ENCODE measurements at regions not wholly inside any gene's neighbourhood (a gene's known extent, or its start where the extent isn't known, plus 50 kb on each side); places are given as distances from the start of the nearest gene placed in this dataset.

GRCh38 chr11:115872416-115872815 is 368.2 kb upstream of the CADM1 start:
- DNase-seq = no peak

- DNase-seq = no peak
Observed at GRCh38 chr11:115871161-115871760, 367.0 kb upstream of the CADM1 start.

- no peak for DNase-seq
Observed at GRCh38 chr11:115869780-115870431, 365.7 kb upstream of the CADM1 start.

GRCh38 chr11:115869131-115869530 is 364.9 kb upstream of the CADM1 start:
- no peak for DNase-seq

- DNase-seq = no peak
Observed at GRCh38 chr11:115860246-115860645, 356.0 kb upstream of the CADM1 start.

GRCh38 chr11:115848611-115849010 is 344.4 kb upstream of the CADM1 start:
- no peak for DNase-seq

- no peak for DNase-seq
Observed at GRCh38 chr11:115848080-115848479, 343.9 kb upstream of the CADM1 start.

- DNase-seq = no peak
Observed at GRCh38 chr11:115845872-115846271, 341.7 kb upstream of the CADM1 start.

- no peak for DNase-seq
Observed at GRCh38 chr11:115843685-115844084, 339.5 kb upstream of the CADM1 start.

- DNase-seq = no peak
Observed at GRCh38 chr11:115843111-115843510, 338.9 kb upstream of the CADM1 start.

GRCh38 chr11:115820026-115820425 is 315.8 kb upstream of the CADM1 start:
- DNase-seq = no peak

- DNase-seq = no peak
Observed at GRCh38 chr11:115819014-115819413, 314.8 kb upstream of the CADM1 start.

GRCh38 chr11:115817844-115818468 is 313.7 kb upstream of the CADM1 start:
- no peak for DNase-seq

- DNase-seq = no peak
Observed at GRCh38 chr11:115808351-115808940, 304.2 kb upstream of the CADM1 start.

GRCh38 chr11:115806056-115806455 is 301.8 kb upstream of the CADM1 start:
- DNase-seq = no peak

- DNase-seq = no peak
Observed at GRCh38 chr11:115803073-115803740, 299.0 kb upstream of the CADM1 start.

GRCh38 chr11:115802641-115803040 is 298.4 kb upstream of the CADM1 start:
- DNase-seq = no peak

GRCh38 chr11:115792903-115793302 is 288.7 kb upstream of the CADM1 start:
- DNase-seq = no peak

GRCh38 chr11:115787302-115787701 is 283.1 kb upstream of the CADM1 start:
- no peak for DNase-seq

- DNase-seq = peak; percentile 82
Observed at GRCh38 chr11:115784796-115785521, 280.7 kb upstream of the CADM1 start.

- DNase-seq = no peak
Observed at GRCh38 chr11:115780646-115781362, 276.6 kb upstream of the CADM1 start.
